ENCODE measurements at regions not wholly inside any gene's neighbourhood (a gene's known extent, or its start where the extent isn't known, plus 50 kb on each side); places are given as distances from the start of the nearest gene placed in this dataset.

- TF ChIP-seq POLR2A (IDR thresholded peaks at IDR 0.05; ENCODE audit: low read depth, low read length) (no peak), POLR2AphosphoS5 (IDR thresholded peaks at IDR 0.05; ENCODE audit: low read depth, low read length) (no peak), TAF1 (IDR thresholded peaks at IDR 0.05; ENCODE audit: borderline replicate concordance, low read depth, low read length) (no peak)
These were observed 283.2 kb downstream of the KCNS3 start for GRCh38 chr2:18161681-18162080.
